ENCODE measurements at regions not wholly inside any gene's neighbourhood (a gene's known extent, or its start where the extent isn't known, plus 50 kb on each side); places are given as distances from the start of the nearest gene placed in this dataset.
"Not testable (repeated sequence)": the region's sequence is repeated elsewhere in the genome, so short reads cannot be mapped to it uniquely, and the experiment has no call there.

- no peak for DNase-seq
Observed at GRCh38 chr6:90368601-90369000, 72.0 kb upstream of the BACH2 start.

GRCh38 chr6:90368001-90368400 is 71.4 kb upstream of the BACH2 start:
- DNase-seq = peak; percentile 60

GRCh38 chr6:90365565-90366219 is 69.0 kb upstream of the BACH2 start:
- DNase-seq = no peak

- no peak for DNase-seq
Observed at GRCh38 chr6:90365002-90365401, 68.4 kb upstream of the BACH2 start.

- DNase-seq = no peak
Observed at GRCh38 chr6:90364286-90364685, 67.6 kb upstream of the BACH2 start.

GRCh38 chr6:90362318-90362717 is 65.7 kb upstream of the BACH2 start:
- peak; percentile 89 for DNase-seq

GRCh38 chr6:90361174-90361573 is 64.5 kb upstream of the BACH2 start:
- DNase-seq = no peak

GRCh38 chr6:90358036-90358770 is 61.6 kb upstream of the BACH2 start:
- DNase-seq = not testable (repeated sequence)

- DNase-seq = no peak
Observed at GRCh38 chr6:90356012-90356421, 59.4 kb upstream of the BACH2 start.

GRCh38 chr6:90354961-90355360 is 58.3 kb upstream of the BACH2 start:
- no peak for DNase-seq

GRCh38 chr6:90351696-90352095 is 55.1 kb upstream of the BACH2 start:
- no peak for DNase-seq

- no peak for DNase-seq
Observed at GRCh38 chr6:90350689-90351554, 54.3 kb upstream of the BACH2 start.

- DNase-seq = no peak
Observed at GRCh38 chr6:90347411-90347851, 50.8 kb upstream of the BACH2 start.

GRCh38 chr6:90346729-90347128 is 50.1 kb upstream of the BACH2 start:
- DNase-seq = no peak

Measured in NCI-H446 treated with DMSO at 0.1 percent for 48 hours (cell line).